ENCODE measurements at regions not wholly inside any gene's neighbourhood (a gene's known extent, or its start where the extent isn't known, plus 50 kb on each side); places are given as distances from the start of the nearest gene placed in this dataset.

- DNase-seq, result no peak
Measured at GRCh38 chr2:128475427-128476211, 157.0 kb upstream of the HS6ST1 start.

GRCh38 chr2:128477026-128477820 is 158.6 kb upstream of the HS6ST1 start:
- DNase-seq, result no peak

- no peak for DNase-seq
Measured at GRCh38 chr2:128477891-128478290, 159.2 kb upstream of the HS6ST1 start.

GRCh38 chr2:128485761-128486639 is 167.3 kb upstream of the HS6ST1 start:
- DNase-seq, result no peak

GRCh38 chr2:128486640-128487375 is 168.1 kb upstream of the HS6ST1 start:
- DNase-seq, result no peak

- no peak for DNase-seq
Measured at GRCh38 chr2:128487650-128488387, 169.2 kb upstream of the HS6ST1 start.

- DNase-seq, result no peak
Measured at GRCh38 chr2:128488434-128488833, 169.8 kb upstream of the HS6ST1 start.

GRCh38 chr2:128489526-128490273 is 171.0 kb upstream of the HS6ST1 start:
- no peak for DNase-seq

- DNase-seq, result no peak
Measured at GRCh38 chr2:128490321-128490720, 171.7 kb upstream of the HS6ST1 start.

- no peak for DNase-seq
Measured at GRCh38 chr2:128490881-128491691, 172.4 kb upstream of the HS6ST1 start.

GRCh38 chr2:128491692-128492244 is 173.1 kb upstream of the HS6ST1 start:
- no peak for DNase-seq

- no peak for DNase-seq
Measured at GRCh38 chr2:128492966-128493811, 174.5 kb upstream of the HS6ST1 start.

- no peak for DNase-seq
Measured at GRCh38 chr2:128493880-128494279, 175.2 kb upstream of the HS6ST1 start.

- no peak for DNase-seq
Measured at GRCh38 chr2:128494307-128494639, 175.6 kb upstream of the HS6ST1 start.

GRCh38 chr2:128494640-128495321 is 176.1 kb upstream of the HS6ST1 start:
- DNase-seq, result no peak

- DNase-seq, result no peak
Measured at GRCh38 chr2:128495996-128496547, 177.4 kb upstream of the HS6ST1 start.

GRCh38 chr2:128496700-128497099 is 178.0 kb upstream of the HS6ST1 start:
- DNase-seq, result no peak

- DNase-seq, result no peak
Measured at GRCh38 chr2:128497461-128497860, 178.8 kb upstream of the HS6ST1 start.

Measured in DMS153 (cell line).